ENCODE measurements at regions not wholly inside any gene's neighbourhood (a gene's known extent, or its start where the extent isn't known, plus 50 kb on each side); places are given as distances from the start of the nearest gene placed in this dataset.

DNA sequence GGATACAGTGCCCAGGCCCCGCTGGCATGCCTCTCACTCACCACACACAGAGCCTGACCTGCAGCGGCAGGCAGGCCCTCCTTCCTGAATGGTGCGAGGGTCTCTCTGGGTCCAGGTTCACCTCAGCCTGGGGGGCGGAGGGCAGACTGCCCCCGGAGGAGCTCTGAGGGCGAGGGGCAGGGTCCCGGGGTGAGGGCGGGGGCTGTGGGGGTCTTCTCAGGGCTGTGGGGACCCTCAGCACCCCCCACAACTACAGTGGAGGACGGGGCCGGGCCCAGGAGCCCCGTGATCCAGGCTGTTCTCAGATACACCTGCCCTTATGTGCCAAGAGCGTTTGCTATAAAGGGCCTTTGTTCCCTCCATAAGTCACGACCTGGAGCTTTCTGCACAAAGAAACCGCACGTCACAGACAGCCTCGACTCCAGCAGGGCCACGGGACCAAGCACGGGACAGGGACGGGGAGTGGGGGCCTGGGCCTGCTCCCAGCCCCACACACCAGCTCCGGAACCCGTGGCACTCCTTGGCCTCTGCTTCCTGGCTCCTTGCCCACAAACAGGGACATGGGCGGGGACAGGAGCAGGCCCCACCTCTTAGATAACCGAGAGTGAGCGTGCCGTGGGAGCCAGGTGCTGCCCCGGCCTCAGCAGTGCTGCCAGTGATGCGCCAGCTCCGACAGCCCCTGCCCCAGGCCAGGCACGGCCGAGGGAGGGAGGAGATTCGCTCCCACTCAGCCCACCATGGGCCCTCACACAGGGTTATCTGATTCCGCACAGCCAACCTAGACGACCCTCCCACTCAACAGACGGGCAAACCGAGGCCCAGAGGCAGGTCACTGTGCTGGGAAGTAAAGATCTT is 101.9 kb downstream of the RFLNA start:
- Histone ChIP-seq H3K36me3 (ENCODE audit: low read depth) (peaks cover 72% of the 10 kb centered on the region), H3K27me3 (ENCODE audit: insufficient read depth, poor library complexity, severe bottlenecking) (no peaks in the 10 kb centered on the region), H3K4me1 (ENCODE audit: insufficient read depth, poor library complexity, severe bottlenecking) (peaks cover 31% of the 10 kb centered on the region), H3K9me3 (ENCODE audit: severe bottlenecking) (no peaks in the 10 kb centered on the region), H3K4me3 (ENCODE audit: severe bottlenecking) (no peak overlapping the region), H3K27ac (ENCODE audit: poor library complexity, severe bottlenecking) (peak overlapping the region; percentile 99)
- DNase-seq (ENCODE audit: low spot score) (no peak), ATAC-seq (ENCODE audit: low read depth) (no peak)
- TF ChIP-seq, protein P1, sequence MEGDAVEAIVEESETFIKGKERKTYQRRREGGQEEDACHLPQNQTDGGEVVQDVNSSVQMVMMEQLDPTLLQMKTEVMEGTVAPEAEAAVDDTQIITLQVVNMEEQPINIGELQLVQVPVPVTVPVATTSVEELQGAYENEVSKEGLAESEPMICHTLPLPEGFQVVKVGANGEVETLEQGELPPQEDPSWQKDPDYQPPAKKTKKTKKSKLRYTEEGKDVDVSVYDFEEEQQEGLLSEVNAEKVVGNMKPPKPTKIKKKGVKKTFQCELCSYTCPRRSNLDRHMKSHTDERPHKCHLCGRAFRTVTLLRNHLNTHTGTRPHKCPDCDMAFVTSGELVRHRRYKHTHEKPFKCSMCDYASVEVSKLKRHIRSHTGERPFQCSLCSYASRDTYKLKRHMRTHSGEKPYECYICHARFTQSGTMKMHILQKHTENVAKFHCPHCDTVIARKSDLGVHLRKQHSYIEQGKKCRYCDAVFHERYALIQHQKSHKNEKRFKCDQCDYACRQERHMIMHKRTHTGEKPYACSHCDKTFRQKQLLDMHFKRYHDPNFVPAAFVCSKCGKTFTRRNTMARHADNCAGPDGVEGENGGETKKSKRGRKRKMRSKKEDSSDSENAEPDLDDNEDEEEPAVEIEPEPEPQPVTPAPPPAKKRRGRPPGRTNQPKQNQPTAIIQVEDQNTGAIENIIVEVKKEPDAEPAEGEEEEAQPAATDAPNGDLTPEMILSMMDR (IDR thresholded peaks at IDR 0.05; ENCODE audit: poor library complexity, severe bottlenecking), result no peak

DNA sequence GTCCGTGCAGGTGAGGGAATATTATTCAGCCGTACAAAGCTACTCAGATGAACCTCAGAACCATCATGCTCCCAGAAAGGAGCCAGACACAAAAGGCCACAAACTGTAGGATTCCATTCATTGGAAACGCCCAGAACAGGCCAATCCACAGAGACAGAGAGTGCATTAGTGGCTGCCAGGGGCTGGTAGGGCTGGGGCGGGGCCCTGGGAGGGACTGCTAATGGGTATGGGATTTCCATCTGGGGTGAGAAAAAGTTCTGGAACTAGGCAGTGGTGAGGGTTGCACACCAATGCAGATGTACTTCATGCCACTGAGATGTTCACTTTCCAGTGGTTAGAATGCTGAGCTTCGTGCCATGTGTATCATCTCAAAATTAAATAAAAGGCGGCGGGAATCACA is 101.1 kb downstream of the RFLNA start:
- Histone ChIP-seq H3K27ac (ENCODE audit: poor library complexity, severe bottlenecking) (peak overlapping the region; percentile 99), H3K4me1 (ENCODE audit: insufficient read depth, poor library complexity, severe bottlenecking) (peaks cover 38% of the 10 kb centered on the region), H3K4me3 (ENCODE audit: severe bottlenecking) (no peak overlapping the region), H3K36me3 (ENCODE audit: low read depth) (peaks cover 64% of the 10 kb centered on the region), H3K9me3 (ENCODE audit: severe bottlenecking) (no peaks in the 10 kb centered on the region), H3K27me3 (ENCODE audit: insufficient read depth, poor library complexity, severe bottlenecking) (no peaks in the 10 kb centered on the region)
- DNase-seq (ENCODE audit: low spot score), result no peak
- TF ChIP-seq, protein P1 (IDR thresholded peaks at IDR 0.05; ENCODE audit: poor library complexity, severe bottlenecking), result no peak
- ATAC-seq (ENCODE audit: low read depth), result no peak

DNA sequence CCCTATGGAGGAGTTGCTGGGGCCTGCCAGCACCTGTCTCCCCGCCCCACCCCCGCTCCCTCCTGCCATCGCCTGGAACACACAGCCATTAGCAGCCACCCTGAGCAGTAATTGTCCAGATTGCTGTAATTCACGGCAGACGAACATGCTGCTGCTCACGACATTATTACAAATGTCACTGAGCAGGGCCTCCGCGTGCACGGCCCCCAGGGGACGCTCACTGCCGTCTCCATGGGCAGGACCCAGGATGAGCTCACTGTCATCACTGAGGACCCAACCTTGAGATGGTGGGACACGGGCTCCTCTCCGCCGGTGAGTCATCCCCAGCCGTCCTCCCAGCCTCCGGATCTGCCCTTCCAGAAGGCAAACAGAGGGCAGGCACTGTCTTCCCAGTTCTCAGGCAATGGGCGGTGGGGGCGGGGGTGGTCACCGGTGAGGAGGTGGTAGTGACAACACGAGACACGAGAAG is 100.4 kb downstream of the RFLNA start:
- peaks cover 57% of the 10 kb centered on the region for H3K36me3 ChIP-seq (ENCODE audit: low read depth)
- peaks cover 44% of the 10 kb centered on the region for H3K4me1 ChIP-seq (ENCODE audit: insufficient read depth, poor library complexity, severe bottlenecking)
- no peak overlapping the region for H3K4me3 ChIP-seq (ENCODE audit: severe bottlenecking)
- no peaks in the 10 kb centered on the region for H3K9me3 ChIP-seq (ENCODE audit: severe bottlenecking)
- no peaks in the 10 kb centered on the region for H3K27me3 ChIP-seq (ENCODE audit: insufficient read depth, poor library complexity, severe bottlenecking)
- no peak for DNase-seq (ENCODE audit: low spot score)
- TF ChIP-seq, protein P1 (IDR thresholded peaks at IDR 0.05; ENCODE audit: poor library complexity, severe bottlenecking), result no peak
- peak overlapping the region; percentile 99 for H3K27ac ChIP-seq (ENCODE audit: poor library complexity, severe bottlenecking)
- ATAC-seq (ENCODE audit: low read depth), result no peak

DNA sequence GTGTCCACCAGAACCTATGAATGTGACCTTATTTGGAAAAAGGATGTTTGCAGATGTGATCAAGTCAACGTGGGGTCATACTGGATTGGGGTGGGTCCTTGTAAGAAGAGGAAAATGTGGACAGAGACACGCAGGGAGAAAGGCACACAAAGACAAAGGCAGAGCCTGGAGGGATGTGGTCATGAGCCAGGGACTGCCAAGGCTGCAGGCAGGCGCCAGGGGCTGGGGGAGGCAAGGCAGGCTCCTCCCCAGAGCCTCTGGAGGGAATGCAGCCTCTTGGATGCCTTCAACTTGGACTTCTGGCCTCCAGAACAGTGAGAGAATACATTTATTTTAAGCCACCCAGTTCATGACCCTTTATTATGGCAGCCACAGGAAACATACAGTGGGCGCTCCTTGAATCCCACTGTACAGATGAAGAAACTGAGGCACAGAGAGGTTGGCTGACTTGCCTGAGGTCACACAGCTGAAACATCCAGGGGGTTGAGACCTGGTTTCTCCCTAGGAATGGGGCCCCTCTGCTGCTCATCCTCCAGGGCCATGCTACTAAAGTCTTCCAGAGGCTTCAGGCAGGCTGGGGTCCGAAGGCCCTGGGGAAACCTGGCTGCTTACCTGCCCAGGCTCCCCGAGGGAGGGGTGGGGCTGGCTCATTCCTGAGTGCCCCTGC is 99.7 kb downstream of the RFLNA start:
- H3K27me3 ChIP-seq (ENCODE audit: insufficient read depth, poor library complexity, severe bottlenecking), result no peaks in the 10 kb centered on the region
- no peak overlapping the region for H3K4me3 ChIP-seq (ENCODE audit: severe bottlenecking)
- peak overlapping the region; percentile 99 for H3K27ac ChIP-seq (ENCODE audit: poor library complexity, severe bottlenecking)
- ATAC-seq (ENCODE audit: low read depth), result no peak
- no peak for DNase-seq (ENCODE audit: low spot score)
- TF ChIP-seq, protein P1 (IDR thresholded peaks at IDR 0.05; ENCODE audit: poor library complexity, severe bottlenecking), result no peak
- peaks cover 48% of the 10 kb centered on the region for H3K4me1 ChIP-seq (ENCODE audit: insufficient read depth, poor library complexity, severe bottlenecking)
- peaks cover 50% of the 10 kb centered on the region for H3K36me3 ChIP-seq (ENCODE audit: low read depth)
- no peaks in the 10 kb centered on the region for H3K9me3 ChIP-seq (ENCODE audit: severe bottlenecking)

Measured in RWPE2 (cell line).